Mesothelial cell of epicardium (in vitro differentiated cells): ENCODE measurements at regions not wholly inside any gene's neighbourhood (a gene's known extent, or its start where the extent isn't known, plus 50 kb on each side); places are given as distances from the start of the nearest gene placed in this dataset.

Experiments
- DNase-seq, 2 experiments: peaks; one replicate each; pipeline ENCODE4 v3.0.0; 2021; ENCODE audit warnings: low spot score in 2 of 2; ENCODE audit not compliant: unreplicated experiment in 2 of 2
- H3K27ac Mint-ChIP-seq: 2 replicates; pipeline ENCODE4 v1.8.0; 2021; ENCODE audit warnings: mixed read lengths
- H3K27me3 Mint-ChIP-seq: 2 replicates; pipeline ENCODE4 v1.8.0; 2021; ENCODE audit warnings: low read depth, mixed read lengths
- H3K36me3 Mint-ChIP-seq: 2 replicates; pipeline ENCODE4 v1.8.0; 2021; ENCODE audit warnings: mixed read lengths
- H3K4me1 Mint-ChIP-seq: 2 replicates; pipeline ENCODE4 v1.8.0; 2021; ENCODE audit warnings: mixed read lengths
- H3K4me3 Mint-ChIP-seq: 2 replicates; pipeline ENCODE4 v1.8.0; 2021; ENCODE audit warnings: mild to moderate bottlenecking, moderate library complexity, mixed read lengths
- H3K9me3 Mint-ChIP-seq: 2 replicates; pipeline ENCODE4 v1.8.0; 2021; ENCODE audit warnings: mixed read lengths
- CTCF ChIP-seq: fragments of 200-600 bp; sonication (generic); IDR thresholded peaks from one replicate; pipeline ENCODE4 v1.5.0; 2021; ENCODE audit warnings: antibody characterized with exemption; ENCODE audit not compliant: unreplicated experiment

- Mint-ChIP-seq H3K36me3 (no peaks in the 10 kb centered on the region), H3K27ac (no peak overlapping the region), H3K4me1 (no peaks in the 10 kb centered on the region), H3K9me3 (peaks cover 9% of the 10 kb centered on the region), H3K27me3 (peaks cover 31% of the 10 kb centered on the region), H3K4me3 (no peak overlapping the region)
- DNase-seq: no peak
- TF ChIP-seq CTCF: no peak
Observed at GRCh38 chr7:155948845-155949244, 136.6 kb upstream of the SHH start.

DNA sequence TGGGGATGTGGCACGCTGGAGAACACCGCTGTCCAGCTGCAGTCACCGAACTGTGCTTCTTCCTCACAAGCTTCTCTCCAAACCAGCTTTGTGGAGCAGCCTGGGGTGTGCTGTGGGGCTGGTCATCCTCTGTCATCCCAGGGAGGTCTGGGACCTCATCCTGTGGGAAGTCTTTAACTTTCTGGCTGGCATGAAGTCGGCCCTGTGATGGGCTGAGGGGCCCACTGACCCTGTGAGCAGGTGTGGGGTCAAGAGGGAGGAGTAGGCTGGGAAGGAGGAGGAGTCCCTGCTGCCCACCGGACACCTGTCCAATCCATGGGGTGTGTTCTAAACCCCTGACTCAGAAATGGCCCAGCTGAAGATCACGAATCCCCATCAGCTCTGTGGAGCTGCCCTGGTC is 136.2 kb upstream of the SHH start:
- Mint-ChIP-seq H3K36me3 (no peaks in the 10 kb centered on the region), H3K4me3 (no peak overlapping the region), H3K9me3 (peaks cover 9% of the 10 kb centered on the region), H3K27me3 (peaks cover 31% of the 10 kb centered on the region), H3K27ac (no peak overlapping the region), H3K4me1 (no peaks in the 10 kb centered on the region)
- DNase-seq: no peak
- no peak for TF ChIP-seq CTCF

- DNase-seq: no peak
- H3K27me3 Mint-ChIP-seq: peaks cover 28% of the 10 kb centered on the region
- H3K27ac Mint-ChIP-seq: no peak overlapping the region
- peaks cover 9% of the 10 kb centered on the region for H3K9me3 Mint-ChIP-seq
- no peak overlapping the region for H3K4me3 Mint-ChIP-seq
- no peaks in the 10 kb centered on the region for H3K4me1 Mint-ChIP-seq
- no peak for TF ChIP-seq CTCF
- no peaks in the 10 kb centered on the region for H3K36me3 Mint-ChIP-seq
Observed at GRCh38 chr7:155947051-155947450, 134.8 kb upstream of the SHH start.

DNA sequence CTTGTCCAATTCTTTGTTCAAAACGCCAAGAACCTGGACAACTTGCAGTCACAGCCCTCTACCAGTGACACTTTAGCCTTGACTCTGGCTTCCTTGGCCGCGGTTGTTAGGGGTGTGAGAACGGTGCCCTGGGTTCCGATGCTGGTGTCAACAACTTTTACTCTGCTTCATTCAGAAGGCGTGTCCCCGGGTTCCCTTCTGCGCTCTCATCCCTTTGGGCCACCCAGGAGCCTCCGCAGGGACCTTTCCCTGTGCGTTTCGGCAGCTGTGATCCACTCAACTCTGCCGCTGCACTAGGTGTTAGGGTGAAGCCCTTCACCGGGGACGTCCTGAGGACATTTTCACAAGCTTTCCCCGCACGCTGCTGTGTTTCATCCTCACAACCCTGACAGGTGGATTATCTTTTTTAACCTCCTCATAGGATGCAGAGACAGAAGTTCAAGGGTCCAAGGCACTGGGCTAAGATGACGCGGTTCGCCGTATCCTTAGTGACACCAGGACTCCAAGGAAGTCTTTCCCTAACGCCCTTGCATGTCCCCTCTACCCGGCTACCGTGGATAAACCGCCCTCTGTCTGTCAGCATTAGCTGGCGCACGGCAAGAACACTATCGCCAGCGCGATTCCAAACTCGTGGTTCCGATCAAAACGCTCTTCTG is 133.5 kb upstream of the SHH start:
- Mint-ChIP-seq H3K9me3 (peaks cover 9% of the 10 kb centered on the region), H3K4me3 (no peak overlapping the region), H3K4me1 (no peaks in the 10 kb centered on the region), H3K27me3 (peaks cover 26% of the 10 kb centered on the region), H3K27ac (no peak overlapping the region), H3K36me3 (no peaks in the 10 kb centered on the region)
- no peak for DNase-seq
- TF ChIP-seq CTCF: no peak

DNA sequence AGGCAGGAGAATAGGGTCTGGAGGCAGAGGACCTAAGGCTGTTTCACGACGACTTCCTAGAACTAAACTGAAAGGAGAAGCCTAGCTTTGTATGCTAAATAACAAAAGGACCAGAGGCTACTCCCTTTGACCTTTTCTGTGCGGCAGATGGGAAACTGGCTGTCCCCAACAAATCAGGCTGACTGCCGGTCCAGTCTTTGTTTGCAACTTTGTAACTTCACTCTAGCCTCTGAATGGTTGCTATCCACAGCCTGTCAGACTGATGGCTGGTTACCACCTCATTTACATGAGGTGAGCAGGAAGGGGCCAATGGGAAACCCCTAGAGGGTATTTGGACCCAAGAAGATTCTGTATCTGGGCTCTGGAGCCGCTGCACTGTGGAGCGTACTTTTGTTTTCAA is 132.6 kb upstream of the SHH start:
- Mint-ChIP-seq H3K36me3 (no peaks in the 10 kb centered on the region), H3K27me3 (peaks cover 25% of the 10 kb centered on the region), H3K27ac (no peak overlapping the region), H3K9me3 (peaks cover 15% of the 10 kb centered on the region), H3K4me3 (no peak overlapping the region), H3K4me1 (no peaks in the 10 kb centered on the region)
- DNase-seq: no peak
- no peak for TF ChIP-seq CTCF
